ENCODE measurements at regions not wholly inside any gene's neighbourhood (a gene's known extent, or its start where the extent isn't known, plus 50 kb on each side); places are given as distances from the start of the nearest gene placed in this dataset.
"Not testable (repeated sequence)": the region's sequence is repeated elsewhere in the genome, so short reads cannot be mapped to it uniquely, and the experiment has no call there.

DNA sequence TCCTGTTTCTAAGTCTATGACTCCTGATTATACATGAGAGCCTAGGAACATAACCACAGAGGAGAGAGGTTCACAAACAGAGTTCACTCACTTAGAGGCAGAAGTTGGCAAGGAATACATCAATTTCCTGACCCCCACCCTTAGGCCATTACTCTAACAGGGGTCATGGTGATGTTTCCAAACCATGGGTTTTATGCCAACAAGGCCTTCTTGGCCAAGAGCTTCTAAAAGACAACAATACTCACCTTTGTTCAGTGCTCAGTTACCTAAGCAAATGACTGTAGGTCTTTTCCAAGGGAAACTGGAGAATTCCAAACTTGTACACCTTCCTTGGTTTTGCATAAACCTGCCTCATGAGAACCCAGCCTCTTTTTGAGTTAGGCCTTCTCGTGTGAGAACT, 52.6 kb downstream of the ERICH4 start:
- DNase-seq = no peak

- DNase-seq = no peak
These were observed 56.9 kb downstream of the ERICH4 start for GRCh38 chr19:41499899-41500298.

DNA sequence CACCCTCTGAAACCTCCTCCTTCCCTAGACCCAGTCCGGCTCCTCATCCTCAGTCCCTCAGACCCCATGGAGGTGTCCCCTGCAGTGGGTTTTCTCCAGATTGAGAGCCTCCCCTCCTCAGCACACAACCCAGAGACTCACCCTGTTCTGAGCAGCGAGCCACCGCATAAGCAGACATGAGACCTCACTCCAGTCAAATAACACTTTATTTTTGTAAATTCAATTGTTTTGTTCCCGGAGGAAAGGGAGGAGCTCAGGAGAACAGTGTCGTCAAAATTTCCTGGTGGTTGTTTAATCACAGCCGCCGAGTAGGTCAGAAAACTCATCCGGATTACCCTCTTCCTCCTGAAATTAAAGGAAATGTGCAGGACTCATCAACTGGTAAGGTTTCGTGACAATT, 57.5 kb downstream of the ERICH4 start:
- no peak for DNase-seq

- DNase-seq = no peak
These were observed 58.9 kb downstream of the ERICH4 start for GRCh38 chr19:41501854-41502253.

DNA sequence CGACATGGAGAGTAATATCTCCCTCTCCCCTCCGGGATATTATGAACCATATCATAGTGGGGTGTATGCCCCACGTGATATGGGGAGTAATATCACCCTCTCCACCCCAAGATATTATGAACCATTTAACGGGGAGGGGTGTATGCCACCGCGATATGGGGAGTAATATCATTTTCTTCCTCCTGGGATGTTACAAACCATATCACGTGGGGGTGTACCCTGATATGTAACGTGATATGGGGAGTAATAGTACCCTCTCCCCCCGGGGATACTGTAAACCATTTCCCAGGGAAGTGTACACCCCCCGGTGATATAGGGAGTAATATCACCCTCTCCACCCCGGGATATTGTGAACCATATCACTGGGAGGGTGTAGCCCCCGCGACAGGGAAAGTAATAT, 62.1 kb downstream of the ERICH4 start:
- no peak for DNase-seq

GRCh38 chr19:41510484-41510883, 65.5 kb upstream of the CEACAM21 start:
- DNase-seq = no peak

- no peak for DNase-seq
These were observed 64.3 kb upstream of the CEACAM21 start for GRCh38 chr19:41511628-41512027.

DNA sequence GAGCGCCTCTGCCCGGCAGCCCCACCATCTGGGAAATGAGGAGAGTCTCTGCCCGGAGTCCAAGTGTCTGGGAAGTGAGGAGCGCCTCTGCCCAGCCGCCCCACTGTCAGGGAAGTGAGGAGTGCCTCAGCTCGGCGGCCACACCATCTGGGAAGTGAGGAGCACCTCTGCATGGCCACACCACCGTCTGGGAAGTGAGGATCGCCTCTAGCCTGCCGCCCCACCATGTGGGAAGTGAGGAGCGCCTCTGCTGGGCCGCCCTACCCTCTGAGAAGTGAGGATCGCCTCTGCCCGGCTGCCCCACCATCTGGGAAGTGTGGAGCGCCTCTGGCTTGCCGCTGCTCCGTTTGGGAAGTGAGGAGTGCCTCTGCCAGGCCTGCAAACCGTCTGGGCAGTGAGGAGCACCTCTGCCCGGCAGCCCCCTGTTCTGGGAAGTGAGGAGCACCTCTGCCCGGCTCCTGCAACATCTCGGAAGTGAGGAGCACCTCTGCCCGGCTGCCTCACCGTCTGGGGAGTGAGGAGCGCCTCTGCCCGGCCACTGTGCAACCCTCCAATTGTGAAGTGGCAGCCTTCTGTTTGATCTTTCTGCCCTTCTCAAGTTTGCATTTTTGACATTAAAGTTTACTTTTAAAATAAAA, 60.8 kb upstream of the CEACAM21 start:
- DNase-seq = no peak

GRCh38 chr19:41516292-41517171, 59.4 kb upstream of the CEACAM21 start:
- peak; percentile 23 for DNase-seq

DNA sequence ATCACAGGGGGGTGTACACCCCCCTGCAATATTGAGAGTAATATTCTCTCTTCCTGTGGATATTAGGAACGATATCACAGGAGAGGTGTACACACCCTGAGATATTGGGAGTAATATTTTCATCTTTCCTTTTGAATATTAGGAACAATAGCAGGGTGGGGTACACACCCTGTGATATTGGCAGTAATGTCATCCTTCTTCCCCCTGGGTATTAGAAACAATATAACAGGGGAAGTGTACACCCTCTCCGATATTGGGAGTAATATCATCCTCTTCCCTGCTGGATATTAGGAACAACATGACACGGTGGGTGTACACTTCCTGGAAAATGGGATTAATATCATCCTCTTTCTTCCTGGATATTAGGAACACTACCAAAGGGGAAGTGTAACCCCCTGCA, 57.8 kb upstream of the CEACAM21 start:
- no peak for DNase-seq

DNA sequence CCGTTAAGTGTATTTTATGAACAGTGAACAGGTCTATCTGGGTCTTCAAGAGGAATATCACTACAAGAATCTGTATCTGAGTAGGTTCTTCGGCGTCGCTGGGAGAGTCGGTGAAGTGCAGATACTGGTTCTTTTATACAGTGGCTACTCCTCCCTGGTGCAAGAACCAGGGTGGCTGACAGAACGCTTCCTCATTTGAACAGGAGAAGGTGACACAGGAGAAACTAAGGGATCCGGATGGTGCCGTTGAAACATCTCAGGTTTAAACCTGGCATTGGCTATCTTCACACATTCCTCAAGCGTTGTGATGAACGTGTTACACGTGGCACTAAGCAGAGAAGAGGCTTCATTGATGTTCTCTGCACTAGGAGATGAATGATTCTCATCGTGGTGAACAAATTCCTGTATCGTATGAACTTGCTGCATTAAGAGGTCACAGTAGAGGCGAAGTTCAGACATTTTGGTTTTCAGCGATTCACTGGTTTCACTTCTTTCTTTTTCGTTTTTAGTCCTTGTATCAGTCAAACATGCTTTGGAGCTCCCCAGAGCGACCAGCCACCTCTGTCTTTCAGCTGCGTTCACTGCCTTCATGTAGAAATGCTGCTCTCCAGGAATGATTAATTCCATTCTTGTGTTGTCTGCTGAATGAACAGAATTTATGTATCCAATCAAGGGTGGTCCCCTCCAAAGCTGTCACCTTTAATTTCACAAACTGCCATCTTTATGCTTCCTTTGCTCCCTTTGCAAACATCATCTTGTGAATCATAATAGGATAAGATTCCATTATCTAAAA, 54.6 kb upstream of the CEACAM21 start:
- not testable (repeated sequence) for DNase-seq

GRCh38 chr19:41521931-41522555, 53.9 kb upstream of the CEACAM21 start:
- peak; percentile 57 for DNase-seq

- no peak for DNase-seq
These were observed 50.0 kb upstream of the CEACAM21 start for GRCh38 chr19:41525989-41526388.
